Tibial nerve (tissue), 4 donors: ENCODE measurements at regions not wholly inside any gene's neighbourhood (a gene's known extent, or its start where the extent isn't known, plus 50 kb on each side); places are given as distances from the start of the nearest gene placed in this dataset.
"Not testable (repeated sequence)": the region's sequence is repeated elsewhere in the genome, so short reads cannot be mapped to it uniquely, and the experiment has no call there.

Experiments used
- DNase-seq, 2 donors: peaks; one replicate each; pipeline ENCODE4 v3.0.0-alpha.2; 2019; ENCODE audit warnings: low spot score in 2 of 2
- H3K27ac ChIP-seq, 4 donors: fragments of 200-600 bp; sonication (generic) in 3 of 4; one replicate each; pipeline ENCODE4 v1.5.1; 2017 to 2019; ENCODE audit warnings: mild to moderate bottlenecking in 1 of 4
- H3K27me3 ChIP-seq, 2 donors: fragments of 200-600 bp; sonication (generic) in 1 of 2; one replicate each; pipeline versions ENCODE4 v1.5.1 to v1.6.0; 2017 to 2019
- H3K36me3 ChIP-seq, 3 donors: fragments of 200-600 bp; sonication (generic); one replicate each; pipeline ENCODE4 v1.5.1; 2018 to 2019
- H3K4me1 ChIP-seq, 4 donors: fragments of 200-600 bp; sonication (generic) in 3 of 4; one replicate each; pipeline ENCODE4 v1.5.1; 2017 to 2019
- H3K4me3 ChIP-seq, 4 donors: fragments of 200-600 bp; sonication (generic) in 3 of 4; one replicate each; pipeline ENCODE4 v1.5.1; 2017 to 2019; ENCODE audit warnings: mild to moderate bottlenecking in 1 of 4, moderate library complexity in 1 of 4
- H3K9me3 ChIP-seq, 4 donors: fragments of 200-600 bp; sonication (generic) in 3 of 4; one replicate each; pipeline ENCODE4 v1.5.1; 2017 to 2019
- EP300 ChIP-seq, 2 donors: sonication (generic); formaldehyde crosslinking; IDR thresholded peaks; one replicate each; pipeline ENCODE4 v1.6.1; 2017; ENCODE audit warnings: antibody characterized with exemption in 2 of 2, mild to moderate bottlenecking in 1 of 2
- POLR2A ChIP-seq, 2 donors: fragments of 450-650 bp; IDR thresholded peaks; one replicate each; pipeline ENCODE4 v1.6.1; 2017; ENCODE audit warnings: antibody characterized with exemption in 2 of 2, mild to moderate bottlenecking in 2 of 2, moderate library complexity in 2 of 2
- WGBS, 2 donors: methylation state at CpG; one replicate each; pipeline ENCODE4 v1.1.5; 2018; 5-methylcytosine and 5-hydroxymethylcytosine counted together
- TF ChIP-seq, protein P1 (sequence below), 5 experiments: fragments of 200-600 bp in 3 of 5; fragments of 450-650 bp in 2 of 5; sonication (generic) in 3 of 5; IDR thresholded peaks; one replicate each; pipeline ENCODE4 v1.5.1; 2016 to 2019; ENCODE audit warnings: antibody characterized with exemption in 5 of 5, mild to moderate bottlenecking in 3 of 5, moderate library complexity in 2 of 5

DNA sequence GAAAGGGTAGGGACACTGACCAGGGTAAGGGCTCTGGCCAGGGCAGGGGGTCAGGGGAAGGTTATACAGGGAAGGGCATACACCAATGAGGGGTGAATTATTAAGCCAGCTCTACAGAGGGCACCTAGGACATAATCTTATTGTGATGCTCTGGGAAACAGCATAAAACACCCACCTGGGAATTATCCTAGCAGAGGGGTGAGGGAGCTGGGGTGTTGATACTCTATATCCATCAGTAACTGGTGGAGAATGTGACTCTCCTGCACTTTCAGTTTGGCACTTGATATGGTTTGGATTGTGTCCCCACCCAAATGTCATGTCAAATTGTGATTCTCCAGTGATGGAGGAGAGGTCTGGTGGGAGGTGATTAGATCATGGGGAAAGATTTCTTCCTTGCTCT lies 291.2 kb downstream of the ASMT start:
- Histone ChIP-seq H3K27me3 (no peaks in the 10 kb centered on the region), H3K9me3 (peaks cover 0 to 27% (median 0%) of the 10 kb centered on the region in 4 donors), H3K4me3 (no peak overlapping the region), H3K27ac (no peak overlapping the region), H3K36me3 (no peaks in the 10 kb centered on the region), H3K4me1 (no peaks in the 10 kb centered on the region)
- DNase-seq = no peak
- no peak for TF ChIP-seq EP300 (IDR thresholded peaks at IDR 0.05)
- TF ChIP-seq POLR2A (IDR thresholded peaks at IDR 0.05) = no peak
- TF ChIP-seq, protein P1, sequence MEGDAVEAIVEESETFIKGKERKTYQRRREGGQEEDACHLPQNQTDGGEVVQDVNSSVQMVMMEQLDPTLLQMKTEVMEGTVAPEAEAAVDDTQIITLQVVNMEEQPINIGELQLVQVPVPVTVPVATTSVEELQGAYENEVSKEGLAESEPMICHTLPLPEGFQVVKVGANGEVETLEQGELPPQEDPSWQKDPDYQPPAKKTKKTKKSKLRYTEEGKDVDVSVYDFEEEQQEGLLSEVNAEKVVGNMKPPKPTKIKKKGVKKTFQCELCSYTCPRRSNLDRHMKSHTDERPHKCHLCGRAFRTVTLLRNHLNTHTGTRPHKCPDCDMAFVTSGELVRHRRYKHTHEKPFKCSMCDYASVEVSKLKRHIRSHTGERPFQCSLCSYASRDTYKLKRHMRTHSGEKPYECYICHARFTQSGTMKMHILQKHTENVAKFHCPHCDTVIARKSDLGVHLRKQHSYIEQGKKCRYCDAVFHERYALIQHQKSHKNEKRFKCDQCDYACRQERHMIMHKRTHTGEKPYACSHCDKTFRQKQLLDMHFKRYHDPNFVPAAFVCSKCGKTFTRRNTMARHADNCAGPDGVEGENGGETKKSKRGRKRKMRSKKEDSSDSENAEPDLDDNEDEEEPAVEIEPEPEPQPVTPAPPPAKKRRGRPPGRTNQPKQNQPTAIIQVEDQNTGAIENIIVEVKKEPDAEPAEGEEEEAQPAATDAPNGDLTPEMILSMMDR (IDR thresholded peaks at IDR 0.05) = no peak

GRCh38 chrX:1908996-1909395 lies 294.1 kb downstream of the ASMT start:
- DNase-seq, H3K4me3 ChIP-seq, H3K27me3 ChIP-seq, H3K4me1 ChIP-seq, H3K36me3 ChIP-seq, H3K27ac ChIP-seq: not testable (repeated sequence)
- H3K9me3 ChIP-seq = peaks cover 0 to 23% (median 0%) of the 10 kb centered on the region in 4 donors
- 95 to 96% methylated on average over 12 of the region's 12 CpGs for WGBS, 2 donors

GRCh38 chrX:1909419-1910206 lies 294.8 kb downstream of the ASMT start:
- H3K4me3 ChIP-seq = no peak overlapping the region
- H3K27me3 ChIP-seq = no peaks in the 10 kb centered on the region
- TF ChIP-seq POLR2A (IDR thresholded peaks at IDR 0.05) (no peak), EP300 (IDR thresholded peaks at IDR 0.05) (no peak)
- TF ChIP-seq, protein P1 (IDR thresholded peaks at IDR 0.05) = no peak
- peaks cover 0 to 23% (median 0%) of the 10 kb centered on the region in 4 donors for H3K9me3 ChIP-seq
- no peak overlapping the region for H3K27ac ChIP-seq
- H3K36me3 ChIP-seq = no peaks in the 10 kb centered on the region
- WGBS, 2 donors = 41 to 45% methylated on average over 13 of the region's 13 CpGs
- no peak for DNase-seq
- H3K4me1 ChIP-seq = no peaks in the 10 kb centered on the region

DNA sequence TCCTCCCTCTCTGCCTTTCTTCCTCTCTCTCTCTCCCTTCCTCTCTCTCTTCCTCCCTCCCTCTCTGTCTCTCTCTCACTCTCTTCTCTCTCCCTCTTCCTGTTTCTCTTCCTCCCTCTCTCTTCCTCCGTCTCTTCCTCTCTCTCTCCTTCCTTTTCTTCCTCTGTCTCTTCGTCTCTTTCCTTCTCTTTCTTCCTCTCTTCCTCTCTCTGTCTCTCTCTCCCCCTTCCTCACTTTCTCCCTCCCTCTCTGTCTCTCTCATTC lies 295.3 kb downstream of the ASMT start:
- Histone ChIP-seq H3K27ac (no peak overlapping the region), H3K4me3 (no peak overlapping the region), H3K4me1 (no peaks in the 10 kb centered on the region), H3K9me3 (peaks cover 0 to 23% (median 0%) of the 10 kb centered on the region in 4 donors), H3K36me3 (no peaks in the 10 kb centered on the region), H3K27me3 (no peaks in the 10 kb centered on the region)
- WGBS, 2 donors = 73 to 76% methylated on average over 2 of the region's 2 CpGs
- TF ChIP-seq, protein P1 (IDR thresholded peaks at IDR 0.05) = no peak
- TF ChIP-seq EP300 (IDR thresholded peaks at IDR 0.05) (no peak), POLR2A (IDR thresholded peaks at IDR 0.05) (no peak)
- DNase-seq = no peak

DNA sequence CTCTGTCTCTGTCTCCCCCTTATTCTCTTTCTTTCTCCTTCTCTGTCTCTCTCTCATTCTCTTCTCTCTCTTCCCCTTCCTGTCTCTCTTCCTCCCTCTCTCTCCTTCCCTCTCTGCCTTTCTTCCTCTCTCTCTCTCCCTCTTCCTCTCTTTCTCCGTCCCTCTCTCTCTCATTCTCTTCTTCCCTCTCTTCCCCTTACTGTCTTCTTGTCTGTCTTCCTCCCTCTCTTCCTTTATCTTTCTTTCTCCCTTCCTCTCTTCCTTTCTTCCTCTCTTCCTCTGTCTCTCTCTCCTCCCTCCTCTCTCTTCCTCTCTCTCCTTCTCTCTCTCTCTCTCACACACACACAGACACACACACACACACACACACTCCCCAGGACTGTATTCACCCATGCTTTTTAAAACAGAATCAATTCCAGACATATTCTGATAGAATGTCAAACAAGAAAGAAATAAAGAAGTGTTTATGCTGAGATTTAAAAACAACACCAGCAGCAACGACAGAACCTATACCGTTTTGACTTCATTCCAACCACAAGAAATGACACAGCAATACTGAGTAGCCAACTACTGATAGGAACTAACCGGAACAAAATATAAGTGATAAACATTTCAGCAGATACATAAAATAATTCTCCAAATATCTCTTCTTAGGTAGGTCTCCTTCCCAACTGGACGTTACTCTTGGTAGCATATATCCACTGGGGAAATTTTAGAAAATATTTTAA lies 296.7 kb downstream of the ASMT start:
- H3K4me3 ChIP-seq = no peak overlapping the region

More for the DNA sequence above, 296.7 kb downstream of the ASMT start:
- H3K36me3 ChIP-seq = no peaks in the 10 kb centered on the region
- H3K4me1 ChIP-seq = no peaks in the 10 kb centered on the region
- WGBS, 2 donors = 51 to 54% methylated on average over 5 of the region's 5 CpGs
- no peaks in the 10 kb centered on the region for H3K27me3 ChIP-seq
- peaks cover 0 to 16% (median 0%) of the 10 kb centered on the region in 4 donors for H3K9me3 ChIP-seq
- no peak for DNase-seq
- no peak overlapping the region for H3K27ac ChIP-seq
- TF ChIP-seq, protein P1 (IDR thresholded peaks at IDR 0.05) = no peak
- no peak for TF ChIP-seq EP300 (IDR thresholded peaks at IDR 0.05)
- TF ChIP-seq POLR2A (IDR thresholded peaks at IDR 0.05) = no peak
